ENCODE measurements at regions not wholly inside any gene's neighbourhood (a gene's known extent, or its start where the extent isn't known, plus 50 kb on each side); places are given as distances from the start of the nearest gene placed in this dataset.

- no peak for TF ChIP-seq CTCF (IDR thresholded peaks at IDR 0.05)
- no peak for TF ChIP-seq POLR2A (IDR thresholded peaks at IDR 0.05)
- no peak for TF ChIP-seq EP300 (IDR thresholded peaks at IDR 0.05)
Measured at GRCh38 chr2:109067631-109068125, 61.3 kb upstream of the SH3RF3 start.
